ENCODE measurements at regions not wholly inside any gene's neighbourhood (a gene's known extent, or its start where the extent isn't known, plus 50 kb on each side); places are given as distances from the start of the nearest gene placed in this dataset.

DNA sequence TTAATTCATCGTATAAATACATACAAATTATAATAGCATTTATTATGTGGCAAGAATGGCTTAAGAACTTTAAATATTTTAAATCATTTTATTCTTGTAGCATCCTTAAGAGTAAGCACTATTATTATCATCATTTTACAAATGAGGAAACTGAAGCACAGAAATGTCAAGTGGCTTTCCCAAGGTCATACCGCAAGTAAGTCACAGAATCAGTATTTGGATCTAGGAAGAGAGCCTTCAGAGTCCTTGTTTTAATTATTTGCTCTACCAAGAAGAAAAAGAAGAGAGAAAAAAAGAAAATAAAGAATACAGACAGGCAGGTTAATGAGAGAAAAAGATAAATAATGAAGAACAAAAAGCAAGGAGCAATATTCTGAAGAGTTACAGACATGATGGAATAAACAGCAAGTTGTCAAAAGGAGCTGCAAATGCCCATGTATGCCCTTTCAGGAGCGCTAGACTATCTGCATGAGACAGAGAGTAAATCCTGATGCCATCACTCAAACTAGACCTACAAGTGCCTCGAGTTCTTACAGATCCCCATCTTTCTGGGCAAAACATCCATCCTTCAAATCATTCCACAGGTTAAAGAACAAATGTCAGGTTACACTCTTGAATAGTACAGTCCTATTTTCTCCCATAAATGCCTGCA is 57.8 kb upstream of the ETAA1 start:
- DNase-seq (ENCODE audit: low spot score): no peak

DNA sequence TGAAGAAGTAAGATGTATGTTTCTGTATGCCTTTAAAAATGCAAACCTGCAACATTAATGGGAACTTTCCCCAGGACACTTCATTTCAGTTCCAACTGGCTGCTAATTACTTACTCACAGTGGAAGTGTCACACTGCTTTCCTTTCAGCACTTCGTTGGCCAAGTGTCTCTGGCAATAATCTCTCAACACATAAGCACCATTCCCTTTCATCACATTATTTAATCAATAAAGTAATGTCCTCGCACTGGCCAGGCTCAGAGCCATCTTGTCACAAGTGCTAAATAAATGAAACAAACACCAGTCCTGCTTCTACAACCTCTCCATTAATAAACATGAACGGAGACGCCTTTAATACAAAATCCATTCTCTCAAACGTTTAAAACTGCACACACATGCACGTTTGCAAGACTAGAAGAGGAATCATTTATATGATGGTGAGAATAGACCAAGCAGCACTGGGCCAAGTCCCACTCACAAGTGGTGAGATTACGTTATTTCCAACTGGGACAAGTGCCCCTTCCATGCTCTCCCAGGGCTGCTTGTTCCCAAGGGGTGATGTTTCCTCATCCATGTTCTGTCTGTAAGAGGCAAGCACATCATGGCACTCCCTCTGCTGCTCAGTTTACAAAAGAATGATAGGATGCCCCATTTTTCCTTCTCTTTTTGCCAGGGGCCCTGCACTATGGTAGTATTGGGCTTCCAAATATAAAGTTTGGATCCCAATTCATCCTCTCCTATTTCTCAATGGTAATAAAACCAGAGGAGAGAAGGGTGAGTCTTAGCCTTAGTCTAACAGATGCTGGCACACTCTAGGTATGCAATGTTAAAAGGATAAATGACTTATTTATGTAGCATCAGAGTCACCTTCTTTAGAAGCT is 56.8 kb upstream of the ETAA1 start:
- DNase-seq (ENCODE audit: low spot score): no peak

DNA sequence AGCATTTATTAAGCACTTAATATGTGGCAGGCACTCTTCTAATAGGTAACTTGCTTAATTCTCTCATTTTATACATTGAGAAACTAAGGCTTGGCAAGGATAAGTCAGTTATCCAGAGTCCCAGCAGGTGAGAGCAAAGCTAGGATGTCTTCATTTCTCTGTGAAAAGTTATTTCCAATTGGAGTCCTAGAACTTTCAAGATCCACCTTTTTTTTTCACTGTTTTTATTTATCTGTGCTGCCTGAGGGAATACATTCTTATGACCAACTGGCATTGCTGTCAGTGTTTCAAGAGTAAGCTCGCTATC is 56.2 kb upstream of the ETAA1 start:
- DNase-seq (ENCODE audit: low spot score): no peak

DNA sequence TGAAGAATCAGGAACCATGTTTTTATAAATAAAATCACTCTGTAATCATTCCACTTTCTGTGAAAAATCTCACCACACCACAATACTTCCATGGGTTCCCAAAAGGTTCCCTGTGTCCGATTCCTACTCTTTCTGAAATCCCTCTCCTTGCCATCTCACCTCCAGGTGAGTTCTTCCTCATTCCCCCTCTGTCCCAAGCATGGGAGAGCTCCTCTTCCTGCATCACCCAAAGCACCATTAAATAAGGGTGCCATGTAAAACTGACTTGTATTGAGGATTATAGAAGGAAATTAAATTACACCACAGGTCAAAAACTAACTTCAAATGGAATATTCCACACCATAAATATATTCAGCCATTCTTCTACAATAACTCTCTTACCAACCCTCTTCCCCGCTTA is 55.8 kb upstream of the ETAA1 start:
- DNase-seq (ENCODE audit: low spot score): no peak

DNA sequence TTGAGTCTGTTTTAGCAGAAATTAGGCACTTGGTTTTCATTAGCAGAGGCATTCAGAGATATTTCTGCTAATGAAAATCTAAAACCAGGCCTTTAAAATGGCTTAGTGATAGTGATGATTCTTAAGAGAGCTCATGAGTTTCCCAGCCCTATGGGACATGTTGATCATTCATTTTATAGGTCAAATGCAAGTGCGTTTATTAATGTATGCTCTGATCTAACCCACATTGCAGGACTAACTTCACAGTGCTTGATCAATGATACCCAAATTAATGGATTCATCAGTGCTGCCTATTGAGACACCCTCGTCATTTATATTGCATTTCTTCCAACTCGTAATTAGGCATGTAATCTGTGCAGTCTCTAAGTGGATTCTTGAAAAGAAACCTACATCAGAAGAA is 54.7 kb upstream of the ETAA1 start:
- no peak for DNase-seq (ENCODE audit: low spot score)

DNA sequence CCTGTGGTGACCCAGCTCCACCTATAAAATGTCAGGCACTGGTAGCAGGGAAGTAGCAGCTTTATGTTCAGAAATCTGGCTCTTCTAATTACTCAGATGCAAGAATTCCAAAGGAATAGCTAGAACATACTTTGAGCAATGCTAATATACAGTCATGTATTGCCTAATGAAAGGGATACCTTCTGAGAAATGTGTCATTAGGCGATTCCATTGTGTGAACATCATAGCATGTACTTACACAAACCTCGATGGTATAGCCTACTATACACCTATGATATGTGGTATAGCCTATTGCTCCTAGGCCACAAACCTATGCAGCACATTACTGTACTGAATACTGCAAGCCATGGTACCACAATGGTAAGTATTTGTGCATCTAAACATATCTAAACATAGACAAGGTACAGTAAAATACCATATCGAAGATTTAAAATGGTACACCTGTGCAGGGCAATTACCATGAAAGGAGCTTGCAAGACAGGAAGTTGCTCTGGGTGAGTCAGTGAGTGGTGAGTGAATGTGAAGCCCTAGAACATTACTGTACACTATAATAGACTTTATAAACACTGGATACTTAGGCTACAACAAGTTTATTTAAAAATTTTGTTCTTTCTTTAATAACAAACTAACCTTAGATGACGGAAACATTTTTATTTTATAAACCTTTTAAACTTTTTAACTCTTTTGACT is 50.3 kb upstream of the ETAA1 start:
- peak; percentile 9 for DNase-seq (ENCODE audit: low spot score)

Data from SW480 (cell line).